HG02884 (cell line): ENCODE measurements at regions not wholly inside any gene's neighbourhood (a gene's known extent, or its start where the extent isn't known, plus 50 kb on each side); places are given as distances from the start of the nearest gene placed in this dataset.

Experiments
- ATAC-seq: cut with Tn5 transposase; IDR thresholded peaks from one replicate; pipeline ENCODE4 v1.9.1; 2021; ENCODE audit warnings: mild to moderate bottlenecking, moderate library complexity; ENCODE audit not compliant: unreplicated experiment

DNA sequence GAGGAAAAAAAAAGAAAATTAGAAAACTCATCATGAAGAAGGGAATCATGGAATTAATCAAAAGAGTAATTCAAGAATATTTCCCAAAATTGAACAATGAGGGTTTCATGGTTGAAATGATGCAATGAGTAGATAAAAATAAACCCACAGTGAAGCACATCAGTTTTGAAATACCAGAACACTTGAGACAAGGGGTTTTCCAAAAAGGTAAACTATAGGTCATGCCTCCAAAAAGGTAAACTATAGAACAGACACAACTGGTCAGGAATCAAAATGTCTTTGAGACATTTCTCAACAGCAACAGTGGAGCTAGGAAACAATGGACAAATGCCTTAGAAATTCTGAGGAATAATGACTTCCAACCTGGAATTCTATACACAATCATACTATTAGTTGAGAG, 60.2 kb upstream of the PCSK5 start:
- ATAC-seq: no peak

GRCh38 chr9:75833778-75834177, 56.7 kb upstream of the PCSK5 start:
- no peak for ATAC-seq

- no peak for ATAC-seq
These were observed 55.6 kb upstream of the PCSK5 start for GRCh38 chr9:75834878-75835277.
